ENCODE measurements at regions not wholly inside any gene's neighbourhood (a gene's known extent, or its start where the extent isn't known, plus 50 kb on each side); places are given as distances from the start of the nearest gene placed in this dataset.

- TF ChIP-seq ZNF473 (tag by site-specific recombination; IDR thresholded peaks at IDR 0.05), result no peak
- no peak for TF ChIP-seq ZNF677 (tag by site-specific recombination; IDR thresholded peaks at IDR 0.05)
- peak; percentile 53; the same call in 1 of the 2 replicates for TF ChIP-seq KLF8 (tag by site-specific recombination; IDR thresholded peaks at IDR 0.05)
- no peak for TF ChIP-seq ZNF248 (tag by site-specific recombination; IDR thresholded peaks at IDR 0.05)
- no peak for TF ChIP-seq ZNF132 (tag by site-specific recombination; IDR thresholded peaks at IDR 0.05; ENCODE audit: borderline replicate concordance)
- TF ChIP-seq ZNF776 (tag by site-specific recombination; IDR thresholded peaks at IDR 0.05; ENCODE audit: borderline replicate concordance), result no peak
- TF ChIP-seq ZBTB48 (tag by site-specific recombination; IDR thresholded peaks at IDR 0.05), result no peak
- TF ChIP-seq ZNF23 (tag by site-specific recombination; IDR thresholded peaks at IDR 0.05; ENCODE audit: borderline replicate concordance), result no peak
- no peak for TF ChIP-seq ZFP3 (tag by site-specific recombination; IDR thresholded peaks at IDR 0.05; ENCODE audit: low read depth)
- TF ChIP-seq ZNF521 (tag by site-specific recombination; IDR thresholded peaks at IDR 0.05), result no peak
- TF ChIP-seq ZNF391 (tag by site-specific recombination; IDR thresholded peaks at IDR 0.05; ENCODE audit: borderline replicate concordance, low read depth), result no peak
- no peak for TF ChIP-seq ZNF558 (tag by site-specific recombination; IDR thresholded peaks at IDR 0.05)
- no peak for TF ChIP-seq YY1 (tag by site-specific recombination; IDR thresholded peaks at IDR 0.05)
- no peak for TF ChIP-seq GLI4 (tag by site-specific recombination; IDR thresholded peaks at IDR 0.05)
- TF ChIP-seq ZNF169 (tag by site-specific recombination; IDR thresholded peaks at IDR 0.05), result no peak
- TF ChIP-seq ZNF214 (tag by site-specific recombination; IDR thresholded peaks at IDR 0.05; ENCODE audit: borderline replicate concordance), result no peak
- TF ChIP-seq ZNF433 (tag by site-specific recombination; IDR thresholded peaks at IDR 0.05; ENCODE audit: low read depth), result no peak
- peak; percentile 28; the same call in 1 of the 2 replicates for TF ChIP-seq ZBTB21 (tag by site-specific recombination; IDR thresholded peaks at IDR 0.05)
- no peak for TF ChIP-seq ZNF146 (tag by site-specific recombination; IDR thresholded peaks at IDR 0.05)
- TF ChIP-seq HOXD13 (CRISPR knock-in tag; IDR thresholded peaks at IDR 0.05; ENCODE audit: borderline replicate concordance), result no peak
- no peak for TF ChIP-seq ZNF621 (tag by site-specific recombination; IDR thresholded peaks at IDR 0.05)
- peak; percentile 46; the same call in 1 of the 2 replicates for TF ChIP-seq ZNF449 (tag by site-specific recombination; IDR thresholded peaks at IDR 0.05)
- no peak for TF ChIP-seq ZNF837 (tag by site-specific recombination; IDR thresholded peaks at IDR 0.05)
- TF ChIP-seq ZNF660 (tag by site-specific recombination; IDR thresholded peaks at IDR 0.05), result peak; percentile 31; the same call in 1 of the 2 replicates
- TF ChIP-seq ZNF629 (tag by site-specific recombination; IDR thresholded peaks at IDR 0.05), result peak; percentile 84
- no peak for TF ChIP-seq ZNF202 (tag by site-specific recombination; IDR thresholded peaks at IDR 0.05; ENCODE audit: borderline replicate concordance)
- TF ChIP-seq ZNF626 (tag by site-specific recombination; IDR thresholded peaks at IDR 0.05), result no peak
- TF ChIP-seq ZBTB20 (tag by site-specific recombination; IDR thresholded peaks at IDR 0.05), result no peak
- no peak for TF ChIP-seq ZNF174 (tag by site-specific recombination; IDR thresholded peaks at IDR 0.05)
- TF ChIP-seq, protein P1, sequence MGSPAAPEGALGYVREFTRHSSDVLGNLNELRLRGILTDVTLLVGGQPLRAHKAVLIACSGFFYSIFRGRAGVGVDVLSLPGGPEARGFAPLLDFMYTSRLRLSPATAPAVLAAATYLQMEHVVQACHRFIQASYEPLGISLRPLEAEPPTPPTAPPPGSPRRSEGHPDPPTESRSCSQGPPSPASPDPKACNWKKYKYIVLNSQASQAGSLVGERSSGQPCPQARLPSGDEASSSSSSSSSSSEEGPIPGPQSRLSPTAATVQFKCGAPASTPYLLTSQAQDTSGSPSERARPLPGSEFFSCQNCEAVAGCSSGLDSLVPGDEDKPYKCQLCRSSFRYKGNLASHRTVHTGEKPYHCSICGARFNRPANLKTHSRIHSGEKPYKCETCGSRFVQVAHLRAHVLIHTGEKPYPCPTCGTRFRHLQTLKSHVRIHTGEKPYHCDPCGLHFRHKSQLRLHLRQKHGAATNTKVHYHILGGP (tag by site-specific recombination; IDR thresholded peaks at IDR 0.05), result no peak
- no peak for TF ChIP-seq ZNF645 (tag by site-specific recombination; IDR thresholded peaks at IDR 0.05)
- no peak for TF ChIP-seq ZNF571 (tag by site-specific recombination; IDR thresholded peaks at IDR 0.05)
- no peak for TF ChIP-seq ZNF747 (tag by site-specific recombination; IDR thresholded peaks at IDR 0.05)
- no peak for TF ChIP-seq ZNF274 (IDR thresholded peaks at IDR 0.05; ENCODE audit: low read length)
- no peak for TF ChIP-seq ZNF274 (tag by site-specific recombination; IDR thresholded peaks at IDR 0.05; ENCODE audit: borderline replicate concordance)
- TF ChIP-seq ZNF19 (tag by site-specific recombination; IDR thresholded peaks at IDR 0.05; ENCODE audit: low read depth), result no peak
- TF ChIP-seq ZBTB8A (tag by site-specific recombination; IDR thresholded peaks at IDR 0.05), result no peak
- TF ChIP-seq ZFP69B (tag by site-specific recombination; IDR thresholded peaks at IDR 0.05), result no peak
Measured at GRCh38 chr6:11434565-11435326, 102.8 kb upstream of the TMEM170B start (continued).
